ENCODE measurements at regions not wholly inside any gene's neighbourhood (a gene's known extent, or its start where the extent isn't known, plus 50 kb on each side); places are given as distances from the start of the nearest gene placed in this dataset.
"Not testable (repeated sequence)": the region's sequence is repeated elsewhere in the genome, so short reads cannot be mapped to it uniquely, and the experiment has no call there.

- DNase-seq (ENCODE audit: low read depth) = no peak
- H3K4me3 ChIP-seq (ENCODE audit: low read depth, low read length) = no peak overlapping the region
- TF ChIP-seq, protein P1, sequence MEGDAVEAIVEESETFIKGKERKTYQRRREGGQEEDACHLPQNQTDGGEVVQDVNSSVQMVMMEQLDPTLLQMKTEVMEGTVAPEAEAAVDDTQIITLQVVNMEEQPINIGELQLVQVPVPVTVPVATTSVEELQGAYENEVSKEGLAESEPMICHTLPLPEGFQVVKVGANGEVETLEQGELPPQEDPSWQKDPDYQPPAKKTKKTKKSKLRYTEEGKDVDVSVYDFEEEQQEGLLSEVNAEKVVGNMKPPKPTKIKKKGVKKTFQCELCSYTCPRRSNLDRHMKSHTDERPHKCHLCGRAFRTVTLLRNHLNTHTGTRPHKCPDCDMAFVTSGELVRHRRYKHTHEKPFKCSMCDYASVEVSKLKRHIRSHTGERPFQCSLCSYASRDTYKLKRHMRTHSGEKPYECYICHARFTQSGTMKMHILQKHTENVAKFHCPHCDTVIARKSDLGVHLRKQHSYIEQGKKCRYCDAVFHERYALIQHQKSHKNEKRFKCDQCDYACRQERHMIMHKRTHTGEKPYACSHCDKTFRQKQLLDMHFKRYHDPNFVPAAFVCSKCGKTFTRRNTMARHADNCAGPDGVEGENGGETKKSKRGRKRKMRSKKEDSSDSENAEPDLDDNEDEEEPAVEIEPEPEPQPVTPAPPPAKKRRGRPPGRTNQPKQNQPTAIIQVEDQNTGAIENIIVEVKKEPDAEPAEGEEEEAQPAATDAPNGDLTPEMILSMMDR (IDR thresholded peaks at IDR 0.05; ENCODE audit: insufficient read depth, low read depth, low read length) = no peak
Measured at GRCh38 chr7:96562966-96563365, 146.7 kb downstream of the SEM1 start.

DNA sequence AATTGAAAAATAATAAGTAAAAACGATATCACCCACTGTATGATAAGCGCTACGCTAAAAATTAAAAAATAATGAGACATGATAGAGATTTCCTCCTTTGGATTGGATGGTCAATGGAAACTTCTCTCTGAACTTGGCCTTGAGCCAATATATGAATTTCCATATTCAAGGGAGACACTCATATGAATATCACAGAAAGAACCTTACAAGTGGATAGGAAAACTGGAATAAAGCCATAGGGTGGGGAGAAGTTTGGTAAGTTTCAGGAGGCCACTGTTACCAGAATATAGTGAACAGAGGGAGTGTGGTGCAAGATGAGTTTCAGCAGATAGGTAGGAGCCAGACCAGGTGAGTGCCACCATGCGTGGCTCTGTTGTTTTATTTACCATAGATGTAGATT, 147.2 kb downstream of the SEM1 start:
- no peak for DNase-seq (ENCODE audit: low read depth)
- TF ChIP-seq, protein P1 (IDR thresholded peaks at IDR 0.05; ENCODE audit: insufficient read depth, low read depth, low read length) = no peak
- no peak overlapping the region for H3K4me3 ChIP-seq (ENCODE audit: low read depth, low read length)

DNA sequence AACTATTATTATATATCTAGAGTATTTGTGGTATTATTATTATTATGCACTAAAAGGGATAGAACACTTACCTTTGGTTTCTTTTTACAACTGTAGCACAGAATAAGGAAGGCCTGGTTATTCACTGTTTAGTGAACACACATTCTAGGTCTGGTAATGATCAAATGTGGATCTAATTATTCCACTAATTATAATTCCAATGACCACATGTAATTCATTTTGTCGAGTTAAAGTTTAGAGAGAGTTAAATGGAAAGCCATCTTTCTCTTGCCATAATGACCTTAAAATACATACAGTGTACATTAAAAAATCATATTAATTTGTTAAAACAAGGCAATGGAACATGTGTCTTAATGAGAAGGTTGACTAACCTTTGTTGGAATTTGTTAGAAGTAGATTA, 147.8 kb downstream of the SEM1 start:
- TF ChIP-seq, protein P1 (IDR thresholded peaks at IDR 0.05; ENCODE audit: insufficient read depth, low read depth, low read length) = no peak

DNA sequence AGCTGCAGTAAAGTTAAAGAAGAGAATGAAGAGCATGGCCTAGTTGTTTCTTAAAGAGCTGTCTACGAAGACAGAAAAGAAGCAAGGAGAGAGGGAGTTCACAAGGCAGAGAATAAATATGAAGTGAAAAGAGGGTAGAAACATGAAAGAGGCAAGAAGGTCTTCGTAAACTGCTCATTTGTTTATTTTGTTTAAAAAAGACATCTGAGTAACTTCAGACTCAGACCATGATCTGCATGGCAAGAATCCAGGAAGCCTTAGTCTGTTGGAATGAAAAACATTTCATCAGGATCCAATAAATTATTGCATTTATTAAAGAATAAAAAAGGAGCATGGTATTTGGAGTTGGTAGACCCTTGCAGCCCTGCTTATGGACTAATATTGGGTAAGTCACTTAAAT, 151.1 kb downstream of the SEM1 start:
- no peak overlapping the region for H3K4me3 ChIP-seq (ENCODE audit: low read depth, low read length)
- DNase-seq (ENCODE audit: low read depth) = peak; percentile 18
- TF ChIP-seq, protein P1 (IDR thresholded peaks at IDR 0.05; ENCODE audit: insufficient read depth, low read depth, low read length) = no peak

More for the DNA sequence above, 147.8 kb downstream of the SEM1 start:
- DNase-seq (ENCODE audit: low read depth) = no peak
- no peak overlapping the region for H3K4me3 ChIP-seq (ENCODE audit: low read depth, low read length)

GRCh38 chr7:96558093-96558492, 151.6 kb downstream of the SEM1 start:
- TF ChIP-seq, protein P1 (IDR thresholded peaks at IDR 0.05; ENCODE audit: insufficient read depth, low read depth, low read length) = no peak
- DNase-seq (ENCODE audit: low read depth) = no peak
- no peak overlapping the region for H3K4me3 ChIP-seq (ENCODE audit: low read depth, low read length)

GRCh38 chr7:96557598-96557997, 152.0 kb downstream of the SEM1 start:
- not testable (repeated sequence) for H3K4me3 ChIP-seq (ENCODE audit: low read depth, low read length); DNase-seq (ENCODE audit: low read depth)

GRCh38 chr7:96548664-96549063, 161.0 kb downstream of the SEM1 start:
- DNase-seq (ENCODE audit: low read depth) = no peak
- TF ChIP-seq, protein P1 (IDR thresholded peaks at IDR 0.05; ENCODE audit: insufficient read depth, low read depth, low read length) = no peak
- H3K4me3 ChIP-seq (ENCODE audit: low read depth, low read length) = no peak overlapping the region

Measured in fibroblast of villous mesenchyme (primary cell).